B cell (primary cell): ENCODE measurements at regions not wholly inside any gene's neighbourhood (a gene's known extent, or its start where the extent isn't known, plus 50 kb on each side); places are given as distances from the start of the nearest gene placed in this dataset.

Experiments used
- EZH2 ChIP-seq: IDR thresholded peaks from 2 replicates; pipeline ENCODE4 v1.6.1; 2012; ENCODE audit warnings: borderline replicate concordance, low read depth, mild to moderate bottlenecking, moderate library complexity, low read length; ENCODE audit not compliant: insufficient read depth, poor library complexity, severe bottlenecking
- TF ChIP-seq, protein P1 (sequence below): fragments of 200-600 bp; IDR thresholded peaks from one replicate; pipeline ENCODE4 v1.8.0; 2022; ENCODE audit warnings: antibody characterized with exemption, mild to moderate bottlenecking

DNA sequence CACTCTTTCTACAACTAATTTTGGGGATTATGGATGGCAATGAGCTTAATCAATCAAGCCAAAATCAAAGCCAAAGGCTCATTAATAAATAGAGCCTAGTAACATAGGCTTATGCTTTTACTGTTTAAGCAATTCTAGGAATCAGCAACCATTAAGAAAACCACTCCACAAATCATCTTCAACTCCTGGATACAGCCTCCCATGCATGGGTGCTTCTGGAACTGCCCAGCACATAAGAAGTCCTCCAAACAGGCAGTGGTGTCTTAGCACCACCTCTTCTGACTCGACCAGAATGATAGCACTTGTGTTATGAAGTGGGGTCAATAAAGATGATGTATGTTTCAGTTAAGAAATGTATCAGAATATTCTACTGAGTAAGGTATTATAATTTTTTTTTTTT is 104.4 kb upstream of the SERPINE2 start:
- TF ChIP-seq, protein P1, sequence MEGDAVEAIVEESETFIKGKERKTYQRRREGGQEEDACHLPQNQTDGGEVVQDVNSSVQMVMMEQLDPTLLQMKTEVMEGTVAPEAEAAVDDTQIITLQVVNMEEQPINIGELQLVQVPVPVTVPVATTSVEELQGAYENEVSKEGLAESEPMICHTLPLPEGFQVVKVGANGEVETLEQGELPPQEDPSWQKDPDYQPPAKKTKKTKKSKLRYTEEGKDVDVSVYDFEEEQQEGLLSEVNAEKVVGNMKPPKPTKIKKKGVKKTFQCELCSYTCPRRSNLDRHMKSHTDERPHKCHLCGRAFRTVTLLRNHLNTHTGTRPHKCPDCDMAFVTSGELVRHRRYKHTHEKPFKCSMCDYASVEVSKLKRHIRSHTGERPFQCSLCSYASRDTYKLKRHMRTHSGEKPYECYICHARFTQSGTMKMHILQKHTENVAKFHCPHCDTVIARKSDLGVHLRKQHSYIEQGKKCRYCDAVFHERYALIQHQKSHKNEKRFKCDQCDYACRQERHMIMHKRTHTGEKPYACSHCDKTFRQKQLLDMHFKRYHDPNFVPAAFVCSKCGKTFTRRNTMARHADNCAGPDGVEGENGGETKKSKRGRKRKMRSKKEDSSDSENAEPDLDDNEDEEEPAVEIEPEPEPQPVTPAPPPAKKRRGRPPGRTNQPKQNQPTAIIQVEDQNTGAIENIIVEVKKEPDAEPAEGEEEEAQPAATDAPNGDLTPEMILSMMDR: no peak
- no peak for TF ChIP-seq EZH2
